GM12873 (cell line): ENCODE measurements at regions not wholly inside any gene's neighbourhood (a gene's known extent, or its start where the extent isn't known, plus 50 kb on each side); places are given as distances from the start of the nearest gene placed in this dataset.

Experiments used
- TF ChIP-seq, protein P1 (sequence below): IDR thresholded peaks from 2 replicates; pipeline ENCODE4 v1.5.1; 2012; ENCODE audit warnings: low read depth, mild to moderate bottlenecking, moderate library complexity, low read length, control low read depth; ENCODE audit not compliant: insufficient read depth; ENCODE audit errors: missing control alignments

DNA sequence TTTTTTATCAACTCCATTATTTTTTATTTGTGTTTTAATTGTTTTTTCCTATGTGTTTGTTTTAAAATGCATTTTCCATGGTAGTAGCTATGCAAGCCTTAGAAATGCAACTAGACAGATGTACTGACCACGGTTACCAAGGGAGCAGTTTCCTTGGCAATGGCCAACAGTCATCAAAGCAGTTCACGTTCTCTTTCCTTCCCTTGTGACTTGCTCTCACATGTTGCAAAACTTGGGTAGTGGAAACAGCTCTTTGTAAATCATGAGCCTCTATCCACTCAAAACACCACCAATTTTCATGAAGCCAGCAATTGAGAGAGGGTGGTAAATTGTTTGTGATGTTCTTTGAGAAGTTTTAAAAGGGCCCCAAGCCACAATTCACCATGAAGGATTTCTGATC is 499.4 kb upstream of the MDFIC2 start:
- TF ChIP-seq, protein P1, sequence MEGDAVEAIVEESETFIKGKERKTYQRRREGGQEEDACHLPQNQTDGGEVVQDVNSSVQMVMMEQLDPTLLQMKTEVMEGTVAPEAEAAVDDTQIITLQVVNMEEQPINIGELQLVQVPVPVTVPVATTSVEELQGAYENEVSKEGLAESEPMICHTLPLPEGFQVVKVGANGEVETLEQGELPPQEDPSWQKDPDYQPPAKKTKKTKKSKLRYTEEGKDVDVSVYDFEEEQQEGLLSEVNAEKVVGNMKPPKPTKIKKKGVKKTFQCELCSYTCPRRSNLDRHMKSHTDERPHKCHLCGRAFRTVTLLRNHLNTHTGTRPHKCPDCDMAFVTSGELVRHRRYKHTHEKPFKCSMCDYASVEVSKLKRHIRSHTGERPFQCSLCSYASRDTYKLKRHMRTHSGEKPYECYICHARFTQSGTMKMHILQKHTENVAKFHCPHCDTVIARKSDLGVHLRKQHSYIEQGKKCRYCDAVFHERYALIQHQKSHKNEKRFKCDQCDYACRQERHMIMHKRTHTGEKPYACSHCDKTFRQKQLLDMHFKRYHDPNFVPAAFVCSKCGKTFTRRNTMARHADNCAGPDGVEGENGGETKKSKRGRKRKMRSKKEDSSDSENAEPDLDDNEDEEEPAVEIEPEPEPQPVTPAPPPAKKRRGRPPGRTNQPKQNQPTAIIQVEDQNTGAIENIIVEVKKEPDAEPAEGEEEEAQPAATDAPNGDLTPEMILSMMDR = no peak

DNA sequence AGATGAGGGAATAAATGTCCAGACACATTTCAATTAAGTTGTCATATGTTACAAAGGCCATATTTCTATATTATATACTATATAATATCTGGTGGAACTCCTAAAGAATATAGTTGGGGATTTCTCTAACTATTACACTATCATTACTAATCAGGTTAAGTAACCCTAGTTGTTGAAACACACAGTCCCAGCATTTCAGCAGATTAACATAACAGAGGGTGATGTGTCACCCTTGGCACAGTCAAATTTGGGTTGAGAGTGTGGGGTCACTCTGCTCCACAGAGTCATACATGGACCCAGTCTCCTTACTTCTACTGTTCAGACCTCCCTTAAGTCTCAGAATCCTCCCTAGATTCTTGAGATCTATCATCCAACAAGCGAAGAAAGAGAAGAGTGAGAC is 496.4 kb upstream of the MDFIC2 start:
- TF ChIP-seq, protein P1 = no peak

GRCh38 chr3:70806556-70806955 is 494.1 kb upstream of the MDFIC2 start:
- TF ChIP-seq, protein P1 = no peak

DNA sequence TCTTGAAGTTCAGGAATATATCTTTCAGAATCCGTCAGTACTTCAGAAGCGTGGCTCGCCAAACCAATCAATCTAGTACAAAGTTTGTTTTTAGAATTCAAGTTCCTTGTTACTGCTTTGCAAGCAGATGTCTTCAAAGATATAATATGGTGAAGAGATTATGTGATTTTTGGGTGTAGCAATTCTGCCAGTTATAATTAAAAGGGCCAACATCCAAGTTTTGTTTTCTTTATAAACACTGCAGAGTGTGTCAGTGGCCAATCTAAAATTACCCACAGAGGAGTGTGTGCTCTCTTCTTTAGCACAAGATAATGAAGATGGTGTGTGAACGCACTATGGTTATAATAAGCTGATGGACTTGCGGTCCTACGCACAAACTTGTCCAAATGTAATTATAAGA is 493.6 kb upstream of the MDFIC2 start:
- TF ChIP-seq, protein P1 = no peak

GRCh38 chr3:70805061-70805889 is 492.8 kb upstream of the MDFIC2 start:
- TF ChIP-seq, protein P1 = no peak

DNA sequence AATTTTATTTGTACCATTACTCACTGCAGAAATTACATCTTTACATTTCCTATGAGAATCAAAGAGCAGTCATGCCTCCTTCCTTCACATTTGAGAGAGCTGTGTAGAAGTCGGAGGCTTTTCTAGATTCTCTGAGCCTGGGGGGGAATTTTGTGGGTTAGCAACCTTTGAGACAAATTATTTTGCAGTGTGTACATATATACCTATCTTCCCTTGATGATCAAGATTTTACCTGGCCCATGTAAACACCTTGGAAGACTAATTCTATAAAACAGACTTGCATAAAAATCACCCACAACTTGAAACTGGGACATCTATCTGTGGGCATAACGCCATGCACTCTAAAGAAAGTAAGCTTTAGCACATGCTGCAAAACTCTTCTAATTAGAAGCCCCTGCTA is 491.5 kb upstream of the MDFIC2 start:
- TF ChIP-seq, protein P1 = no peak

DNA sequence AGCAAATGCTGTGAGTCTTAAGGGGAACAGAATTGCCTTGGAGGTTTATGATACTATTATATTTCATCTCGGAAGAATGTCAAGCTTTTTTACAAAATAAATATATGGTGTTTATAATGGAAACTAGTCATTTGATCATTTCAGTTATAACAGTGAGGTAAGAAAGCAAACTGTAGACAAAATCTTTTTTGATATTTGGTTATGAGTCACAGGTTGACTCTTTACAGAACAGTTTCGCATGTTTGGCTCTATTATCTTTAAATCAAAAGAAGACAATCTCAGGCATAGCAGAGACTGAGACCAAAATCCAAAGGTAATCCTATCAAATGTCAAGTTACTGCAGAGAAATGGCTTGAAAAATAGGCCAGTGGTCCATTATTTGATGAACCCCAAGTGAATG is 490.9 kb upstream of the MDFIC2 start:
- TF ChIP-seq, protein P1 = no peak
